IPS DF 4.7 (cell line): ENCODE measurements at regions not wholly inside any gene's neighbourhood (a gene's known extent, or its start where the extent isn't known, plus 50 kb on each side); places are given as distances from the start of the nearest gene placed in this dataset.

ENCODE experiments used
- DNase-seq: peaks from one replicate; pipeline ENCODE4 v3.0.0-alpha.2; 2013; ENCODE audit warnings: low spot score; ENCODE audit errors: extremely low read depth

- DNase-seq, result no peak
Measured at GRCh38 chr1:98211271-98211845, 290.5 kb upstream of the DPYD start.

GRCh38 chr1:98210563-98210962 is 289.7 kb upstream of the DPYD start:
- no peak for DNase-seq

GRCh38 chr1:98210064-98210463 is 289.2 kb upstream of the DPYD start:
- no peak for DNase-seq

- DNase-seq, result peak; percentile 68
Measured at GRCh38 chr1:98205291-98206017, 284.6 kb upstream of the DPYD start.

- no peak for DNase-seq
Measured at GRCh38 chr1:98203466-98203865, 282.6 kb upstream of the DPYD start.

GRCh38 chr1:98201666-98202081 is 280.8 kb upstream of the DPYD start:
- DNase-seq, result no peak

- no peak for DNase-seq
Measured at GRCh38 chr1:98197356-98197755, 276.5 kb upstream of the DPYD start.

GRCh38 chr1:98196012-98196411 is 275.2 kb upstream of the DPYD start:
- no peak for DNase-seq

GRCh38 chr1:98188774-98189173 is 267.9 kb upstream of the DPYD start:
- DNase-seq, result no peak

GRCh38 chr1:98184856-98185255 is 264.0 kb upstream of the DPYD start:
- no peak for DNase-seq

- DNase-seq, result no peak
Measured at GRCh38 chr1:98181036-98181764, 260.4 kb upstream of the DPYD start.

- no peak for DNase-seq
Measured at GRCh38 chr1:98179151-98179773, 258.4 kb upstream of the DPYD start.

- DNase-seq, result no peak
Measured at GRCh38 chr1:98177751-98178150, 256.9 kb upstream of the DPYD start.

GRCh38 chr1:98176936-98177335 is 256.1 kb upstream of the DPYD start:
- no peak for DNase-seq

GRCh38 chr1:98176414-98176813 is 255.6 kb upstream of the DPYD start:
- no peak for DNase-seq

- DNase-seq, result no peak
Measured at GRCh38 chr1:98172578-98172977, 251.7 kb upstream of the DPYD start.

- no peak for DNase-seq
Measured at GRCh38 chr1:98172022-98172421, 251.2 kb upstream of the DPYD start.

- DNase-seq, result no peak
Measured at GRCh38 chr1:98164509-98164908, 243.7 kb upstream of the DPYD start.

- no peak for DNase-seq
Measured at GRCh38 chr1:98157524-98158313, 236.9 kb upstream of the DPYD start.

GRCh38 chr1:98147280-98147679 is 226.4 kb upstream of the DPYD start:
- no peak for DNase-seq

GRCh38 chr1:98145655-98146054 is 224.8 kb upstream of the DPYD start:
- no peak for DNase-seq
